ENCODE measurements at regions not wholly inside any gene's neighbourhood (a gene's known extent, or its start where the extent isn't known, plus 50 kb on each side); places are given as distances from the start of the nearest gene placed in this dataset.
"Not testable (repeated sequence)": the region's sequence is repeated elsewhere in the genome, so short reads cannot be mapped to it uniquely, and the experiment has no call there.

- DNase-seq = no peak
These were observed 1386.1 kb downstream of the SLITRK5 start for GRCh38 chr13:89057274-89057673.

- DNase-seq = no peak
These were observed 1386.7 kb downstream of the SLITRK5 start for GRCh38 chr13:89057862-89058261.

- DNase-seq = no peak
These were observed 1390.7 kb downstream of the SLITRK5 start for GRCh38 chr13:89061821-89062220.

GRCh38 chr13:89066868-89067466 is 1395.8 kb downstream of the SLITRK5 start:
- DNase-seq = peak; percentile 28

- DNase-seq = no peak
These were observed 1401.8 kb downstream of the SLITRK5 start for GRCh38 chr13:89072979-89073378.

- DNase-seq = no peak
These were observed 1405.5 kb downstream of the SLITRK5 start for GRCh38 chr13:89076622-89077021.

GRCh38 chr13:89082623-89083022 is 1411.5 kb downstream of the SLITRK5 start:
- no peak for DNase-seq

- DNase-seq = not testable (repeated sequence)
These were observed 1416.9 kb downstream of the SLITRK5 start for GRCh38 chr13:89088107-89088506.

- no peak for DNase-seq
These were observed 1426.8 kb downstream of the SLITRK5 start for GRCh38 chr13:89097994-89098393.

GRCh38 chr13:89113744-89114143 is 1442.6 kb downstream of the SLITRK5 start:
- no peak for DNase-seq

GRCh38 chr13:89115307-89115706 is 1444.1 kb downstream of the SLITRK5 start:
- DNase-seq = no peak

- DNase-seq = no peak
These were observed 1465.5 kb downstream of the SLITRK5 start for GRCh38 chr13:89136678-89137077.

- DNase-seq = no peak
These were observed 1479.2 kb downstream of the SLITRK5 start for GRCh38 chr13:89150362-89150761.

- DNase-seq = no peak
These were observed 1482.8 kb downstream of the SLITRK5 start for GRCh38 chr13:89153941-89154340.

GRCh38 chr13:89163096-89163495 is 1491.9 kb downstream of the SLITRK5 start:
- no peak for DNase-seq

GRCh38 chr13:89165685-89166084 is 1494.5 kb downstream of the SLITRK5 start:
- no peak for DNase-seq

- no peak for DNase-seq
These were observed 1498.8 kb downstream of the SLITRK5 start for GRCh38 chr13:89169951-89170350.

GRCh38 chr13:89181041-89181440 is 1509.9 kb downstream of the SLITRK5 start:
- no peak for DNase-seq

- DNase-seq = no peak
These were observed 1528.0 kb downstream of the SLITRK5 start for GRCh38 chr13:89199138-89199537.

GRCh38 chr13:89204435-89204834 is 1533.3 kb downstream of the SLITRK5 start:
- DNase-seq = no peak

- no peak for DNase-seq
These were observed 1534.8 kb downstream of the SLITRK5 start for GRCh38 chr13:89205856-89206520.

GRCh38 chr13:89212186-89212585 is 1541.0 kb downstream of the SLITRK5 start:
- DNase-seq = no peak

- DNase-seq = no peak
These were observed 1543.0 kb downstream of the SLITRK5 start for GRCh38 chr13:89214185-89214584.

- not testable (repeated sequence) for DNase-seq
These were observed 1544.1 kb downstream of the SLITRK5 start for GRCh38 chr13:89215319-89215718.

Measured in skin of body (tissue), 1 donor.